ENCODE measurements at regions not wholly inside any gene's neighbourhood (a gene's known extent, or its start where the extent isn't known, plus 50 kb on each side); places are given as distances from the start of the nearest gene placed in this dataset.

DNA sequence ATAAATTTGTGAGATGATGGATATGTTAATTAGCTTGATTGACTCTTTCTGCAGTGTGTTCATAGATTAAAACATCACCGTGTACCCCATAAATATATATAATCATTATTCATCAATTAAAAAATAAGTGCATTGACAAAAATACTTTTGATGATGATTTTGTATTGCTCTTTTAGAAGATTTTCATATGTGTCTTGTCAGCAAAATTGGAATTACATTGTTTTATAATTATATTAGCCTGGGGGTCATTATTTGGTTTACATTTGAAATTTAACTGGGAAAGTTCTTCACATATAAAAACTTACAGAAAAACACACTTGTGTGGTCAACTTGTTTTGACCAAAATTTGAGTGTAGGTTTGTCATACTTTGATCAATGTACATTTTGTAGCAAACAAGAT lies 614.6 kb upstream of the ITGA1 start:
- no peak overlapping the region for H2BK5ac ChIP-seq (ENCODE audit: low read depth, low read length)
- 86% methylated on average over 1 of the region's 1 CpG; no CpG with 5 or more reads in 1 of the 2 experiments for WGBS, 2 experiments (ENCODE audit: extremely low coverage in 1 of 2, insufficient coverage in 1 of 2, insufficient read length in 1 of 2, insufficient replicate concordance in 2 of 2, low coverage in 1 of 2, low lambda C conversion rate in 2 of 2, missing lambda C conversion rate in 1 of 2)
- H2AFZ ChIP-seq (ENCODE audit: low read length): no peak overlapping the region
- H3K9me3 ChIP-seq (ENCODE audit: insufficient read depth in 2 of 2, low read depth in 1 of 2, low read length in 1 of 2): peaks cover 0 to 2% of the 10 kb centered on the region in 2 experiments; a peak in 1 of 4 replicates
- CTCF ChIA-PET (ENCODE audit: partially characterized antibody): no interaction called here
- no peak overlapping the region for H3K4me3 ChIP-seq (ENCODE audit: extremely low read depth in 1 of 4, insufficient read depth in 2 of 4, low read depth in 3 of 4, low read length in 4 of 4)
- POLR2A ChIA-PET (ENCODE audit: partially characterized antibody): no interaction called here
- no peak overlapping the region for H2AK5ac ChIP-seq (ENCODE audit: low read depth, low read length)
- no peak overlapping the region for H4K91ac ChIP-seq (replicated peaks; ENCODE audit: insufficient read length, low read length)
- no peak overlapping the region for H3K4me2 ChIP-seq (ENCODE audit: insufficient read depth in 1 of 2, low read depth in 2 of 2, low read length in 2 of 2)
- no peaks in the 10 kb centered on the region for H4K20me1 ChIP-seq (replicated peaks in 1 of 2; ENCODE audit: control insufficient read depth in 1 of 2, insufficient read depth in 2 of 2, low read length in 2 of 2)
- no peak overlapping the region for H2BK12ac ChIP-seq (ENCODE audit: low read depth, low read length)
- H2BK20ac ChIP-seq (ENCODE audit: low read length): no peak overlapping the region
- H4K8ac ChIP-seq (ENCODE audit: extremely low read depth, insufficient read depth, low read length): no peak overlapping the region
- H3K36me3 ChIP-seq (ENCODE audit: control insufficient read depth in 2 of 4, insufficient read depth in 4 of 4, low read length in 3 of 4): no peaks in the 10 kb centered on the region
- H3K27ac ChIP-seq (ENCODE audit: low read depth, low read length): no peak overlapping the region
- FAIRE-seq: no peak
- no peak overlapping the region for H3K4ac ChIP-seq (replicated peaks; ENCODE audit: insufficient read length, low read depth, low read length)
- H3K18ac ChIP-seq (ENCODE audit: extremely low read depth, low read length): no peak overlapping the region
- no peaks in the 10 kb centered on the region for H3K79me1 ChIP-seq (ENCODE audit: low read depth, low read length)
- H2BK120ac ChIP-seq (replicated peaks; ENCODE audit: low read depth, low read length): no peak overlapping the region
- H4K5ac ChIP-seq (ENCODE audit: insufficient read length, low read depth, low read length): no peak overlapping the region
- H3K14ac ChIP-seq (ENCODE audit: insufficient read length): no peak overlapping the region
- H3K79me2 ChIP-seq (ENCODE audit: control insufficient read depth in 1 of 2, insufficient read depth in 2 of 2, low read length in 2 of 2): no peaks in the 10 kb centered on the region
- H2BK15ac ChIP-seq (ENCODE audit: low read length): no peak overlapping the region
- no peak for TF ChIP-seq SP1 (IDR thresholded peaks at IDR 0.05; ENCODE audit: low read depth, low read length)
- TF ChIP-seq CBX8 (IDR thresholded peaks at IDR 0.05; ENCODE audit: borderline replicate concordance, low read depth, low read length): no peak
- TF ChIP-seq TAF7 (optimal IDR thresholded peaks at IDR 0.05; ENCODE audit: borderline replicate concordance, low read depth, low read length): no peak
- peak; percentile 64 for TF ChIP-seq MAFK (IDR thresholded peaks at IDR 0.05; ENCODE audit: low read depth, low read length)
- no peak for TF ChIP-seq RXRA (IDR thresholded peaks at IDR 0.05; ENCODE audit: insufficient read depth, low read depth, low read length)
- H3K4me1 ChIP-seq (replicated peaks in 1 of 4; ENCODE audit: control insufficient read depth in 3 of 4, insufficient read depth in 4 of 4, low read length in 3 of 4): no peaks in the 10 kb centered on the region
- no peak overlapping the region for H3K56ac ChIP-seq (replicated peaks; ENCODE audit: insufficient read length, low read depth, low read length)
- DNase-seq (ENCODE audit: low read depth in 1 of 2, low spot score in 2 of 2): no peak
- H3K9ac ChIP-seq (replicated peaks in 1 of 4; ENCODE audit: extremely low read depth in 1 of 4, low read depth in 3 of 4, low read length in 3 of 4): no peak overlapping the region
- no peak overlapping the region for H3K23ac ChIP-seq (ENCODE audit: insufficient read length)
- H3K27me3 ChIP-seq (replicated peaks in 1 of 4; ENCODE audit: control insufficient read depth in 3 of 4, extremely low read depth in 1 of 4, insufficient read depth in 3 of 4, low read length in 3 of 4): no peaks in the 10 kb centered on the region
- no peaks in the 10 kb centered on the region for H3K23me2 ChIP-seq (ENCODE audit: low read depth, low read length)
